Eye (tissue), 1 donor: ENCODE measurements at regions not wholly inside any gene's neighbourhood (a gene's known extent, or its start where the extent isn't known, plus 50 kb on each side); places are given as distances from the start of the nearest gene placed in this dataset.
"Not testable (repeated sequence)": the region's sequence is repeated elsewhere in the genome, so short reads cannot be mapped to it uniquely, and the experiment has no call there.

ENCODE experiments used
- DNase-seq: peaks from one replicate; pipeline ENCODE4 v3.0.0-alpha.2; 2015

GRCh38 chr1:80565406-80565805, 1235.3 kb upstream of the ADGRL2 start:
- DNase-seq: no peak

DNA sequence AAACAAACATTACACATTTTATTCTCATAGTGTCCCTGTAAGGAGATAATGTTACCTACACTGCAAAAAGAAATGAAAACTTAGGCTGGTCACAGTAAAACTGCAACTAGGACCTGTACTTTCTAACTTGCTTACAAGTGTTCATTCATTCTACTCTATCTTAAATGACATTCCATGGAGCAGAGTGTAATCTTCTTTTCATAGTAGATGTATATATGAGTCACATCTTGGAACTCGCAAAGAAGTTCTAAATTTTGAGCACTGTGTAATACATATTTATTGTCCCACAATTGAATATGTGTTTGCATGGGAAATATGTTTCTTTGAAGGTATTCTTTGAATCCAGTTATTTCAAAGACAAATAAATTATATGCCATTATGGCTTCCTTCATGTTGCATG, 1258.5 kb upstream of the ADGRL2 start:
- DNase-seq: no peak

GRCh38 chr1:80540596-80540995, 1260.1 kb upstream of the ADGRL2 start:
- DNase-seq: no peak

DNA sequence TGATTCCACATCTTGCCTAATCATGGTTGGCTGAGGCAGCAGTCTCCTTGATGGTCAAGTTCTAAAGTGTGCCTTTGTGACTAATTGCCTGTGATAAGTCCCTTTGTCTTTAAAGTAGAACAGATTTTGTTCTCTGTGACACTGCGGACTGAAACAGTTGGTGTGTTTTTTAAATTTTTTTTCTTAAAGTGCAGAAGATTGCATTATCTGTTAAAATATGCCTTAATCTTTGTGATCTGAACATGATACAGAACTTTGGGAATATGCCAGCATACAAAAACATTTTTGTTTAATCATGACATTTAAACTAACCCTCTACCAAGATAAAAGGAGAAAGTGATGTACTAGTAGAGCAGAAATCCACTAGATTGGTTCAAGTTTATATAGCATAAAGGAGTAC, 1260.6 kb upstream of the ADGRL2 start:
- DNase-seq: no peak

DNA sequence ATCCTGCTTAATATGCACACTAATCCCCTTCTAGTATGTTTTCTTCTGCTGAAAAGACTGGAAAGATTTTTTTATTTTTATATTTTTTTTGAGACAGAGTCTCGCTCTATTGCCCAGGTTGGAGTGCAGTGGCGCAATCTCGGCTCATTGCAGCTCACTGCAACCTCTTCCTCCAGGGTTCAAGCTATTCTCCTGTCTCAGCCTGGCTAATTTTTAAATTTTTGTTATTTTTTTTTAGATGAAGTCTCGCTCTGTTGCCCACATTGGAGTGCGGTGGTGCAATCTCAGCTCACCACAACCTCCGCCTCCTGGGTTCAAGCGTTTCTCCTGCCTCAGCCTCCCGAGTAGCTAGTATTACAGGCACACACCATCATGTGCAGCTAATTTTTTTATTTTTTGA, 1261.4 kb upstream of the ADGRL2 start:
- not testable (repeated sequence) for DNase-seq

DNA sequence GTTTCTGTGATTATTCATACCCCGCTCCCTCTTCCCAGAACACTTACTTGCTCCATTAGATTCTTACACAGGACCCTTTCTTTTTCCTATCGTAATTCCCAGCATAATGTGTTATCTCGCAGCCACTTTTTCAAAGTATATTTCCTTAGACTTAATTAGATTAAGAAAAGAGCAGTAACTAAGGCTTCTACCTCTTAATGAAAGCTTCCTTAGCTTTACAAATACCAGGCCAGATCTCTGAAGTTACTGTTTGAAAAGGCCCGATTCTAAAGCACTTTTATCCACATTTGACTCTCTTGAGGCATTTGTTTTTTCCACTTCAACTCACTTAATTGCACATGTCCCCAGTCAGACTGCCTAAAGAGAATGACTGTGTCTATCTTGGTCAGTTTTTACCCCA, 1264.3 kb upstream of the ADGRL2 start:
- DNase-seq: peak; percentile 63

- DNase-seq: no peak
Measured at GRCh38 chr1:80535466-80535865, 1265.3 kb upstream of the ADGRL2 start.

GRCh38 chr1:80534606-80535360, 1266.0 kb upstream of the ADGRL2 start:
- peak; percentile 44 for DNase-seq

GRCh38 chr1:80533775-80534334, 1266.9 kb upstream of the ADGRL2 start:
- DNase-seq: peak; percentile 24

- DNase-seq: peak; percentile 44
Measured at GRCh38 chr1:80533093-80533492, 1267.6 kb upstream of the ADGRL2 start.

- DNase-seq: no peak
Measured at GRCh38 chr1:80531182-80531581, 1269.6 kb upstream of the ADGRL2 start.

DNA sequence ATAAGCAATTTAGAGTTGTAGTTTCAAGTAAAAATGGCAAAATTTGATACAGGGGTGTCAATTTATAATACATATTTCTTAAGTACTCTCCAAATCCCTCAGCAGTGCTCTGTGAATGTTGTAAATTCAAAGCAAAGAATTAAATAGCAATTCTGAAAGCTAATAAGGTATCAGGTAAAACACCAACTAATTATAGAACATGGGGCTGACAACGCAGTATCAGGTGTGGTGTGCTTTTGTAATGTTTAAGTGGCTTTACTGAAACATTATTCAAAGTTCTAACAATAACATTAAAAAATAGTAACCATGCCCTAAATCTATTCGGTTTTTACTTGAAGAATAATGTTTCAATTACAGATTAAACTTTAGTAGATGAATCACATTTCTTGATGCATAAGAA, 1271.2 kb upstream of the ADGRL2 start:
- no peak for DNase-seq

GRCh38 chr1:80523861-80524260, 1276.9 kb upstream of the ADGRL2 start:
- DNase-seq: no peak

DNA sequence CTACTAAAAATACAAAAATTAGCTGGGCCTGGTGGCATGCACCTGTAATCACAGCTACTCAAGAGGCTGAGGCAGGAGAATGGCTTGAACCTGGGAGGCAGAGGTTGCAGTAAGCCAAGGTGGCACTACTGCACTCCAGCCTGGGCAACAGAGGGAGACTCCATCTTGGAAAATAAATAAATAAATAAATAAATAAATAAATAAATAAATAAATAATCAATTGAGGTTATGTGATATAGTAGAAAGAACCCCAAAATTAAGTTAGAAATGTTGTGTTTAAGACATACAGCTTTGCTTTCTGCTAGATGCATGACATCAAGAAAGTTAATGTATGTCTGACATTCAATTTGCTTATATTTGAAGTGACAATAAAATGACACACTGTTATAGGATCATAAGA, 1277.7 kb upstream of the ADGRL2 start:
- not testable (repeated sequence) for DNase-seq

GRCh38 chr1:80520949-80521348, 1279.8 kb upstream of the ADGRL2 start:
- DNase-seq: no peak

DNA sequence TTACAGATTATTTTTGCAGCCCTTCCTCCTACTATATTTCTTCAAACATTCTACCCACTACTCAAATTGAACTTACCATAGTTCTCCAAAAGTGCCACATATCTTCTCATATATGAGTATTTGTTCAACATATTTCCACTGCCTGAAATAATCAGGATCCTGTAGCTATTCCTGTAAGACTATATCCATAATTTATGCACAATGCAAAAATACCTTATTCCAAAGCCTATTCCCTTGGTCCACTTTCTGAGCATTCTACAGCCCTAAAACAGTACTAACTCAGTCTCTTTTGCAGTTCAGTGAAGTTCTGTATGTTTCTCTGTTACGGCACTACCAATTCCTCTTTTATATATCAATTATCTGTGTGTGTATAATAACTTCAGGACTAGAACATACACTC, 1283.7 kb upstream of the ADGRL2 start:
- DNase-seq: no peak

DNA sequence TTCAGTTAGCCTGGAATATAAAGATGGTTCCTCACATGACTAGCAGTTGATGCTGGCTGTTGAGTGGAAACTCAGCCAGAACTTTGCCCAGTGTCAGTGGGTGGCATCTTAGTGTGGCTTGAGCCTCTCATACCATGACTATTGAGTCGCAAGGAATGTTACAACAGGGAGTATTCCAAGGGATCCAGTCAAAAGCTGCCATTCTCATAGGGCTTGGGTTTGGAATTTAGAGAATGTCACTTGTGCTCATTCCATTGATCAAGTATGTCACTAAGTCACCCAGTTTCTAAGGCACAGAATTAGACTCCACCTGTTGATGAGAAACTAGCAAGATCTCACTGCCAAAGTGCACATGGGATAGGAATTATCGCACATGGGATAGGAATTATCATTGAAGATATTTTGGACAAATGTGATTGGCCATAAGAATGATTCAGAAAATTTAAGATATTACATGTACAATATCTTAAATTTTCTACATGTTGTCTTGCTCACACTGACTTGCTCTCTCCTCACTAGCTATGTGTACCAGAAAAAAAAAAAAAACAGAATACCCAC, 1290.7 kb upstream of the ADGRL2 start:
- no peak for DNase-seq

DNA sequence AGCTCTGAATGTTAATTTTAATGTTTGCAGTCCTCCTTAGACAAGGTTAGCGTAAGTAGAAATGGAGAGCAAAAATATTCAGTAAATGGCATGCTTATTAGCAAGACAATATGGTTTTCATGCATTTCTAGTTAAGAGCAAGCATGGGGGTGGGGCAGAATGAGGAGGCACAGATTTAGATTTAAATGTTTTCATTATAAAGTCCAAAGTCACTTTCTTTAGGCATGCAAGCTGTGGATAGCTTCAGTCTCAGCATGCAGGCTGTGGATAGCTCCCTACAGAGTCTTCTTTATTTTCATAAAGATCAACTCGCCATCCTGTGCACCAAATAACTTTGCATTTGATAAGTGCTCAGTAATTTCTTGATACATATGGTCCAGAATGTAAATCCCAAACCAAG, 1294.5 kb upstream of the ADGRL2 start:
- DNase-seq: no peak

DNA sequence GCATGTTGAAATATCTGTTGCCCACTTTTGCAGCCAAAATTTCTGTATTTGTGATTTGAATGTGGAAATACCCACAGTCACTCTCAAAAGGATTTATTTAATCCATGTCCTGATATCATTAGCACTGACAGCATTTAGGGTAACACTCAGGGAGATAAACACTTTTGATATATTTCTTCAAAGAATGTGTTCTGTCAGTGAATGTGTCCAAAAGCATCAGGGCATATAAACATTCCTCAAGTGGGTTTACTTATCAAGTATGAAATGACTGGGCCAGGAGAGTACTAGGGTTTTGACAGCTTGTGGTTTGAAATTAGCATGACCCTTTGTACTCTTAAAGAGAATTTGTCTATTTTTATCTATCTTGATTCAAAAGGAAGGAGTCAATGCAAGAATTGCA, 1302.1 kb upstream of the ADGRL2 start:
- peak; percentile 5 for DNase-seq

- no peak for DNase-seq
Measured at GRCh38 chr1:80495806-80496205, 1304.9 kb upstream of the ADGRL2 start.

- DNase-seq: no peak
Measured at GRCh38 chr1:80472145-80472544, 1328.6 kb upstream of the ADGRL2 start.

DNA sequence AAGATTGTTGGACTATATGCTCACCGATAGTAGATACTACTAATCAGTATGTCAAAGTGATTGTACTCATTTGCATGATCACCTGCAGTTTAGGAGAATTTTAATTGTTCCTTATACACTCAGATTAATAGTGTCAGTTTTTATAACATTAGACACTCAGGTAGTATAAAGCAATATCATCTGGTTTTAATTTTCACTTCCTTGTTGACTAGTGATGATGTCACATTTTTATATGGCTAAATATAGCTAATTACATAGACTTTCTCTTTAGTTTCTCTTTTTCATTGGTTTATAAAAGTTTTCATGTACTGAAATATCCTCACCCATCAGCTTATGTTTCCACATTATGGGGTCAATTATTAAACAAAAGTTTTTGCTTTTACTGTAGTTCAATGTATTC, 1332.4 kb upstream of the ADGRL2 start:
- no peak for DNase-seq

DNA sequence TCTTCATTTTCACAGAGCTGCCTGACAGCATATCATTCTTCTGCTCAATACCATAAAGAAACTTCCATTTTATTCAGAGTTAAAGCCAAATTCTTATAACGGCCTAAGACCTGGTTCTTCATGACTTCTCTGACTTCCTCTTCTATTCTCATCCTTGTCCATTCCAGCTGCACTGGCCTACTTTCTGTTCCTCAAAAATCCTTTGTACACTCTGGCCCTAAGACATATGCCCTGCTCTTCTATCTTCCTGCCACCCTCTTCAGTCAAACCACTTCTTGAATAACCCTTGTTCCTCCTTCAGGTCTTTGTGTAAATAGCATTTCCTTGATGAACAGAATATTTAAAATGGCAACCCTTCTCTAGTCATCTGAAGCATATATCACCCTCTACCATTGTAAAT, 1338.7 kb upstream of the ADGRL2 start:
- DNase-seq: no peak

DNA sequence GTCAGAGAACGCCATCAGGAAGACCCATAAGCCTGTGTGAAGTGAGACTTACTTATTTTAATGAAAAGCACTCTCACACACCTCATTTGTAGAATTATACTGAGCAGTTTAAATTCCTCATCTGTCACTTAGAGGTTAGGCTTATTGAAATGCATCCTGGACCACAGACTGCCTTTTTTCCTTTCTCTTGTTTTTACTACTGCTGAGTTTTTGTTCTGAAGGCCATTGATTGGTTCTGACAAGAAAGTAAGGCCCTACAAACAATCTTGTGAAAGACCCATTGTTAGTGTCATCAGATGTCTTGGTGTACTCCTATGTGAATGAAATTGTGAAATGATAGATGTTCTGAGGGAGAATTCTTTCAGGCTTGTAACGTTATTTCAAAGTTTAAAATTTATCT, 1343.3 kb upstream of the ADGRL2 start:
- peak; percentile 33 for DNase-seq

DNA sequence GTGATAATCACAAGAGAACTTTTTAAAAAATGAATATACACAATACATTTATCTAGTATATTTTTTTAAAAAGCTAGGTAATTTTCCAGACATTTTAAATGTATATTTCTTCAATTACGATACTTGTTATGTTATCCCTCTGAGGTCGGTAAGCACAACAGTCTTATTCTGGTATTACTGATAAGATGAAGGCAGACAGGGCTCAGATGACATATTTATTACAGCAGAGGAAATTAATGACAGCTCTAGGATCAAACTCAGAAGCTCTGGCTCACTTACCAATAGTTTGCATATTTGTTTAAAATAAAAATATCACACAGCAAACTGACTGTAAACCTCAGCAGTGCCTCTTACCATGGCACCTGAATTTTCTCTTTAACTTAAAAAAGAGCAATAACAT, 1347.0 kb upstream of the ADGRL2 start:
- no peak for DNase-seq
